ENCODE measurements at regions not wholly inside any gene's neighbourhood (a gene's known extent, or its start where the extent isn't known, plus 50 kb on each side); places are given as distances from the start of the nearest gene placed in this dataset.

- TF ChIP-seq POLR2A (IDR thresholded peaks at IDR 0.05), result no peak
- TF ChIP-seq CTCF (IDR thresholded peaks at IDR 0.05), result no peak
Observed at GRCh38 chr7:41576166-41576565, 126.7 kb downstream of the INHBA start.
